ENCODE measurements at regions not wholly inside any gene's neighbourhood (a gene's known extent, or its start where the extent isn't known, plus 50 kb on each side); places are given as distances from the start of the nearest gene placed in this dataset.

GRCh38 chr2:234731236-234731635, 220.6 kb upstream of the SH3BP4 start:
- no peaks in the 10 kb centered on the region for H3K36me3 ChIP-seq (ENCODE audit: low read depth, missing control alignments)
- TF ChIP-seq CTCF (IDR thresholded peaks at IDR 0.05) (no peak), POLR2A (IDR thresholded peaks at IDR 0.05) (no peak)
- H3K9me3 ChIP-seq = no peaks in the 10 kb centered on the region
- no peaks in the 10 kb centered on the region for H3K4me1 ChIP-seq
- intact Hi-C loops (cut with DNase I; ENCODE audit: low total_unique reads) = no loop called here
- WGBS, 2 donors = 87 to 91% methylated on average over 6 of the region's 6 CpGs
- no peak overlapping the region for H3K27ac ChIP-seq
- H3K4me3 ChIP-seq = no peak overlapping the region
- DNase-seq = no peak
- H3K27me3 ChIP-seq = no peaks in the 10 kb centered on the region

- Histone ChIP-seq H3K9me3 (no peaks in the 10 kb centered on the region), H3K4me3 (no peak overlapping the region), H3K4me1 (no peaks in the 10 kb centered on the region), H3K27ac (no peak overlapping the region), H3K27me3 (no peaks in the 10 kb centered on the region), H3K36me3 (ENCODE audit: low read depth, missing control alignments) (no peaks in the 10 kb centered on the region)
- no peak for DNase-seq
- WGBS, 2 donors = 82 to 84% methylated on average over 9 of the region's 9 CpGs
- TF ChIP-seq CTCF (IDR thresholded peaks at IDR 0.05) (no peak), POLR2A (IDR thresholded peaks at IDR 0.05) (no peak)
- intact Hi-C loops (cut with DNase I; ENCODE audit: low total_unique reads) = no loop called here
These were observed 221.7 kb upstream of the SH3BP4 start for GRCh38 chr2:234730066-234730640.

GRCh38 chr2:234725528-234726264, 226.1 kb upstream of the SH3BP4 start:
- H3K27ac ChIP-seq = no peak overlapping the region
- H3K4me3 ChIP-seq = no peak overlapping the region
- 41 to 63% methylated on average over 1 of the region's 1 CpG for WGBS, 2 donors
- H3K36me3 ChIP-seq (ENCODE audit: low read depth, missing control alignments) = no peaks in the 10 kb centered on the region
- no peak for TF ChIP-seq CTCF (IDR thresholded peaks at IDR 0.05)
- TF ChIP-seq POLR2A (IDR thresholded peaks at IDR 0.05) = no peak
- intact Hi-C loops (cut with DNase I; ENCODE audit: low total_unique reads) = no loop called here
- H3K4me1 ChIP-seq = no peaks in the 10 kb centered on the region
- no peak for DNase-seq
- no peaks in the 10 kb centered on the region for H3K9me3 ChIP-seq
- H3K27me3 ChIP-seq = no peaks in the 10 kb centered on the region

GRCh38 chr2:234724850-234725249, 227.0 kb upstream of the SH3BP4 start:
- 74 to 78% methylated on average over 4 of the region's 4 CpGs for WGBS, 2 donors
- intact Hi-C loops (cut with DNase I; ENCODE audit: low total_unique reads) = no loop called here
- Histone ChIP-seq H3K9me3 (no peaks in the 10 kb centered on the region), H3K36me3 (ENCODE audit: low read depth, missing control alignments) (no peaks in the 10 kb centered on the region), H3K4me3 (no peak overlapping the region), H3K27ac (no peak overlapping the region), H3K27me3 (no peaks in the 10 kb centered on the region), H3K4me1 (no peaks in the 10 kb centered on the region)
- TF ChIP-seq CTCF (IDR thresholded peaks at IDR 0.05) (no peak), POLR2A (IDR thresholded peaks at IDR 0.05) (no peak)
- DNase-seq = no peak

- Histone ChIP-seq H3K27ac (no peak overlapping the region), H3K4me1 (no peaks in the 10 kb centered on the region), H3K27me3 (no peaks in the 10 kb centered on the region), H3K4me3 (no peak overlapping the region), H3K9me3 (no peaks in the 10 kb centered on the region), H3K36me3 (ENCODE audit: low read depth, missing control alignments) (no peaks in the 10 kb centered on the region)
- intact Hi-C loops (cut with DNase I; ENCODE audit: low total_unique reads) = no loop called here
- 64 to 65% methylated on average over 6 of the region's 6 CpGs for WGBS, 2 donors
- TF ChIP-seq POLR2A (IDR thresholded peaks at IDR 0.05) (no peak), CTCF (IDR thresholded peaks at IDR 0.05) (no peak)
- DNase-seq = no peak
These were observed 226.5 kb upstream of the ARL4C start for GRCh38 chr2:234723400-234723799.
